Nephron (organoid): ENCODE measurements at regions not wholly inside any gene's neighbourhood (a gene's known extent, or its start where the extent isn't known, plus 50 kb on each side); places are given as distances from the start of the nearest gene placed in this dataset.

Source experiments
- H3K27ac Mint-ChIP-seq, 3 experiments: 2 replicates each; pipeline ENCODE4 v1.8.0; 2020; ENCODE audit warnings: mixed read lengths in 3 of 3, mild to moderate bottlenecking in 2 of 3, moderate library complexity in 1 of 3
- H3K27me3 Mint-ChIP-seq: 2 replicates; pipeline ENCODE4 v1.8.0; 2021; ENCODE audit warnings: low read depth, mild to moderate bottlenecking, moderate library complexity, mixed read lengths
- H3K36me3 Mint-ChIP-seq: 2 replicates; pipeline ENCODE4 v1.8.0; 2020; ENCODE audit warnings: low read depth, mixed read lengths
- H3K4me1 Mint-ChIP-seq: 2 replicates; pipeline ENCODE4 v1.8.0; 2020; ENCODE audit warnings: mixed read lengths
- H3K4me3 Mint-ChIP-seq, 3 experiments: 2 replicates each; pipeline ENCODE4 v1.8.0; 2020; ENCODE audit warnings: mild to moderate bottlenecking in 3 of 3, mixed read lengths in 3 of 3, moderate library complexity in 2 of 3
- H3K9me3 Mint-ChIP-seq: 2 replicates; pipeline ENCODE4 v1.8.0; 2020; ENCODE audit warnings: mixed read lengths
- TF ChIP-seq, protein P1 (sequence below), 3 experiments: fragments of 200-600 bp; sonication (generic); IDR thresholded peaks; one replicate each; pipeline ENCODE4 v1.5.0; 2021; ENCODE audit warnings: antibody characterized with exemption in 3 of 3; ENCODE audit not compliant: unreplicated experiment in 3 of 3

- Mint-ChIP-seq H3K9me3 (no peaks in the 10 kb centered on the region), H3K36me3 (no peaks in the 10 kb centered on the region), H3K27ac (no peak overlapping the region), H3K27me3 (peaks cover 36% of the 10 kb centered on the region), H3K4me1 (no peaks in the 10 kb centered on the region), H3K4me3 (no peak overlapping the region)
- TF ChIP-seq, protein P1, sequence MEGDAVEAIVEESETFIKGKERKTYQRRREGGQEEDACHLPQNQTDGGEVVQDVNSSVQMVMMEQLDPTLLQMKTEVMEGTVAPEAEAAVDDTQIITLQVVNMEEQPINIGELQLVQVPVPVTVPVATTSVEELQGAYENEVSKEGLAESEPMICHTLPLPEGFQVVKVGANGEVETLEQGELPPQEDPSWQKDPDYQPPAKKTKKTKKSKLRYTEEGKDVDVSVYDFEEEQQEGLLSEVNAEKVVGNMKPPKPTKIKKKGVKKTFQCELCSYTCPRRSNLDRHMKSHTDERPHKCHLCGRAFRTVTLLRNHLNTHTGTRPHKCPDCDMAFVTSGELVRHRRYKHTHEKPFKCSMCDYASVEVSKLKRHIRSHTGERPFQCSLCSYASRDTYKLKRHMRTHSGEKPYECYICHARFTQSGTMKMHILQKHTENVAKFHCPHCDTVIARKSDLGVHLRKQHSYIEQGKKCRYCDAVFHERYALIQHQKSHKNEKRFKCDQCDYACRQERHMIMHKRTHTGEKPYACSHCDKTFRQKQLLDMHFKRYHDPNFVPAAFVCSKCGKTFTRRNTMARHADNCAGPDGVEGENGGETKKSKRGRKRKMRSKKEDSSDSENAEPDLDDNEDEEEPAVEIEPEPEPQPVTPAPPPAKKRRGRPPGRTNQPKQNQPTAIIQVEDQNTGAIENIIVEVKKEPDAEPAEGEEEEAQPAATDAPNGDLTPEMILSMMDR (IDR thresholded peaks at IDR 0.05; ENCODE audit: unreplicated experiment in 3 of 3), result no peak
Observed at GRCh38 chr10:123551259-123551658, 114.9 kb upstream of the GPR26 start.

DNA sequence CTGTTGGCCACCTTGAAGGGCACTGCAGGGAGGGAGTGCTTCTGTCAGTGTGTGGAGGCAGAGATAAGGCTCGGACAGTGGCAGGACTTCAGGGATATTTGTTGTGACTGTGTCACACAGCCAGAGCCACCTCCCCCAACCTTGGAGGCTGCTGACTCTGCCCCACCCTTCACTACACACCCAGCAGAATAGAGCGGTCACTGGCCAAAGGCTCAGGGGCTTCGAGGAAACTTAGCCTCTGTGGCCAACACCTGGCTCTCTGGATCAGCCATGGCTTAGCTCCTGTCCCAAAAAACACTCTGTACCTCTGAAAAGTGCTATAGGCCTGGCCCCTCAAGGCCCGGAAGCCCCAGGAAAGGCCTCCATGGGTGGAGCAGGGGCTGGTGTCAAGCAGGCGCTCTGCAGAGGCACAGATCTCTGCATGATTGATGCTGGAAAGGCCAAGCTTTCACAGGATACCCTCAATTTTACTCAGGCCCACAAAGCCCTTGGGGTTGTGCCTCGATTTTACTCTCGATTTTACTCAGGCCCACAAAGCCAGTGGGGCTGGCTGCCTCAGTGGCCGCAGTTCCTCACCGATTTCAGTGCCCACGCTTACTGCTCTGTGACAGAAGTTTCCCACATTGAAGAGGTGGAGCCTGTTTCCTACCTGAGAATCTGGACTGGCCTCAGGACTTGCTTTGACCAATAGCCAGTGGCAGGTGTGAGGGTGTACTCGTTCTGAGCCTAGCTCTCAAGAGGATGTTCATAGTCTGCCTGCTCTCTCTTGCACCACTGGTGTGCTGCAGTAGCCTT, 113.2 kb upstream of the GPR26 start:
- no peak overlapping the region for H3K27ac Mint-ChIP-seq
- no peaks in the 10 kb centered on the region for H3K4me1 Mint-ChIP-seq
- no peaks in the 10 kb centered on the region for H3K36me3 Mint-ChIP-seq
- TF ChIP-seq, protein P1 (IDR thresholded peaks at IDR 0.05; ENCODE audit: unreplicated experiment in 3 of 3), result no peak
- H3K9me3 Mint-ChIP-seq, result no peaks in the 10 kb centered on the region
- peaks cover 40% of the 10 kb centered on the region for H3K27me3 Mint-ChIP-seq
- no peak overlapping the region for H3K4me3 Mint-ChIP-seq

- H3K27me3 Mint-ChIP-seq, result peaks cover 42% of the 10 kb centered on the region
- no peaks in the 10 kb centered on the region for H3K36me3 Mint-ChIP-seq
- H3K4me1 Mint-ChIP-seq, result no peaks in the 10 kb centered on the region
- no peak overlapping the region for H3K27ac Mint-ChIP-seq
- no peaks in the 10 kb centered on the region for H3K9me3 Mint-ChIP-seq
- H3K4me3 Mint-ChIP-seq, result no peak overlapping the region
- TF ChIP-seq, protein P1 (IDR thresholded peaks at IDR 0.05; ENCODE audit: unreplicated experiment in 3 of 3), result no peak
Observed at GRCh38 chr10:123553810-123554430, 112.2 kb upstream of the GPR26 start.

DNA sequence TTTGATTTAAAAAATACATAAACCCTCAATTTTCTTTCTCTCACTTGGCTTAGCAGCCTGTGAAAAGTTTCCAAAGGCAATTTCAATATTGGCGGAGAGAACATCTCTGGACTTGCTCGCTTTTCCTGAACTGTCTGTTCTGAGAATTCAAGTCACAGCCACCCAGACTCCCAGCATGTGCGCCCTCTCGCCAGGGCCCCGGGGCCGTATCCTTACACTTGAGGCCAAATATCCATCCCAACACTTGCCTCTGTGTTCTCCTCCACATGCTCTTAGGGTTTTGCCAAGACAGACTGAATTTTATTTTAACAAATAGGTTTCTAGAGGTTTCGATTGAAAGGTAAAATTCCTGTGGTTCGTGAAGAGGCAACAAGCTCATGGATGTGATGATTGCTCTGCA, 111.5 kb upstream of the GPR26 start:
- Mint-ChIP-seq H3K4me1 (no peaks in the 10 kb centered on the region), H3K9me3 (no peaks in the 10 kb centered on the region), H3K4me3 (no peak overlapping the region), H3K27ac (no peak overlapping the region), H3K27me3 (peaks cover 47% of the 10 kb centered on the region), H3K36me3 (no peaks in the 10 kb centered on the region)
- TF ChIP-seq, protein P1 (IDR thresholded peaks at IDR 0.05; ENCODE audit: unreplicated experiment in 3 of 3), result no peak

DNA sequence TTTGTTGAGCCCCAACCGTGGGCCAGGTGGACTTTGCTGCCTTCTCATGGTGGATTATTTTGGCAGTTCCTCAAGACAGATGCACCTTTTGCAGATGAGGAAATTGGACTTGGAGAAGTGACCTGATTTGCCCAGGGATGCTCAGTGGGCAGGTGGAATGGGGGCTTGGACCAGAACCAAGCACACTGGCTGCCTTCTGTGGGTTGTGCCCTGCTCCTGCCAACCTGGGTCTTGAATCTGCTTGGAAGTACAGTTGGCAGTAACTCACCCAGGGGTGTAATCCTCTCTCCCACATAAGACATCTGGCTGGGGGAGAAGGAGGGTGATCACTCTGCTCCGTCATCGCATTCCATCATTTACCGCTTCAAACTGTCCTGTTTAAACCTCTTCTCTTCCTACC, 110.5 kb upstream of the GPR26 start:
- Mint-ChIP-seq H3K4me3 (no peak overlapping the region), H3K4me1 (no peaks in the 10 kb centered on the region), H3K9me3 (no peaks in the 10 kb centered on the region), H3K36me3 (no peaks in the 10 kb centered on the region), H3K27ac (no peak overlapping the region), H3K27me3 (peaks cover 53% of the 10 kb centered on the region)
- TF ChIP-seq, protein P1 (IDR thresholded peaks at IDR 0.05; ENCODE audit: unreplicated experiment in 3 of 3), result no peak

DNA sequence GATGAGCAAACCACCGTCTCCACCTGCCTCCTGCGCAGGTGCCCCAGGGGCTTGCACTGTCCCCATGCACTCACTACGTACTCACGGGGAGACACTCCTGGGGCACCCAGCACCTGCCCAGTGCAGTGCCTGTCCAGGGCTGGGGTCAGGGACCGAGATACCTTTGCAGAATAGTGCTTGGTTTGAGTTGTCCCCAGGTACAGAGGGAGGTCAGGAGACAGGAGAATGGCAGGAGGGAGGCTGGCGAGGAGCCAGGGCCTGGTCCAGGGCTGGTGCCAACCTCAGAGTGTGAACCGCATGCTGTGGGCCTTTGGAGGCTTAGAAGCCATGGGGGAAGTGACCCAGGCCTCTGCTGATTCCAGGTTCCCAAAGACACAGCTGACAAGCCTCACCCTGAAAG, 110.1 kb upstream of the GPR26 start:
- TF ChIP-seq, protein P1 (IDR thresholded peaks at IDR 0.05; ENCODE audit: unreplicated experiment in 3 of 3), result no peak
- Mint-ChIP-seq H3K4me1 (no peaks in the 10 kb centered on the region), H3K4me3 (no peak overlapping the region), H3K9me3 (no peaks in the 10 kb centered on the region), H3K36me3 (no peaks in the 10 kb centered on the region), H3K27ac (no peak overlapping the region), H3K27me3 (peaks cover 54% of the 10 kb centered on the region)
